ENCODE measurements at regions not wholly inside any gene's neighbourhood (a gene's known extent, or its start where the extent isn't known, plus 50 kb on each side); places are given as distances from the start of the nearest gene placed in this dataset.

DNA sequence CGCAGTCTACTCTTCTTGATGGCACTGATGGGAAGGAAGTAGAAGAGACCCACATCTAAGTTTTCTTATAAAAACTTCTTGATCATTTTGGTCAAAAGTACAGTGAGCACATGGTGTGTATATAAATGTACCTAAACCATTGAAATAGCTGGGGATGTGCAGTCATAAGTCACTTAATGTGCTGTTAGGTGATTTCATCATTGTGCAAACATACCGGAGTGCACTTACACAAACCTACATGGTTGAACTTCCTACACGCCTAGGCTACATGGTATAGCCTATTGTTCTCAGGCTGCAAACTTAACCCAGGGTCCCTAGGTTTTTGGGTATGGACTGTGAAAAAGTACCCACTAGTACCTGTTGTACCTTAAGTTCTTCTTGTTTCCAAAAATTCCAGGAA lies 123.3 kb upstream of the ZNF438 start:
- ChIA-PET POLR2A (interaction anchor here (0.9 kb wide), 1 partner anchor 10 kb away, joined by 3 read pairs; no protein-coding TSS in a partner anchor), CTCF (no interaction called here)
- Histone ChIP-seq H3K27me3 (ENCODE audit: control insufficient read depth in 1 of 2, insufficient read depth in 2 of 2, low read length in 2 of 2) (no peaks in the 10 kb centered on the region), H3K36me3 (ENCODE audit: insufficient read depth, low read length) (no peaks in the 10 kb centered on the region), H3K9me3 (ENCODE audit: control insufficient read depth in 1 of 2, insufficient read depth in 1 of 2, low read length in 2 of 2) (no peaks in the 10 kb centered on the region), H3K4me3 (ENCODE audit: low read length) (no peak overlapping the region), H3K27ac (ENCODE audit: low read depth in 1 of 2, low read length in 2 of 2) (no peak overlapping the region), H3K4me1 (ENCODE audit: insufficient read depth, low read length) (no peaks in the 10 kb centered on the region)
- intact Hi-C loops (cut with DNase I, micrococcal nuclease), result no loop called here
- DNase-seq (no peak), ATAC-seq (ENCODE audit: poor library complexity) (peak; percentile 48)
- Mint-ChIP-seq H3K27ac (no peak overlapping the region), H3K27me3 (no peaks in the 10 kb centered on the region), H3K4me3 (no peak overlapping the region), H3K36me3 (ENCODE audit: low read depth) (no peaks in the 10 kb centered on the region), H3K9me3 (peaks cover 2% of the 10 kb centered on the region), H3K4me1 (ENCODE audit: low read depth) (peaks cover 18% of the 10 kb centered on the region)
- no peak for TF ChIP-seq CTCF (IDR thresholded peaks at IDR 0.05)

DNA sequence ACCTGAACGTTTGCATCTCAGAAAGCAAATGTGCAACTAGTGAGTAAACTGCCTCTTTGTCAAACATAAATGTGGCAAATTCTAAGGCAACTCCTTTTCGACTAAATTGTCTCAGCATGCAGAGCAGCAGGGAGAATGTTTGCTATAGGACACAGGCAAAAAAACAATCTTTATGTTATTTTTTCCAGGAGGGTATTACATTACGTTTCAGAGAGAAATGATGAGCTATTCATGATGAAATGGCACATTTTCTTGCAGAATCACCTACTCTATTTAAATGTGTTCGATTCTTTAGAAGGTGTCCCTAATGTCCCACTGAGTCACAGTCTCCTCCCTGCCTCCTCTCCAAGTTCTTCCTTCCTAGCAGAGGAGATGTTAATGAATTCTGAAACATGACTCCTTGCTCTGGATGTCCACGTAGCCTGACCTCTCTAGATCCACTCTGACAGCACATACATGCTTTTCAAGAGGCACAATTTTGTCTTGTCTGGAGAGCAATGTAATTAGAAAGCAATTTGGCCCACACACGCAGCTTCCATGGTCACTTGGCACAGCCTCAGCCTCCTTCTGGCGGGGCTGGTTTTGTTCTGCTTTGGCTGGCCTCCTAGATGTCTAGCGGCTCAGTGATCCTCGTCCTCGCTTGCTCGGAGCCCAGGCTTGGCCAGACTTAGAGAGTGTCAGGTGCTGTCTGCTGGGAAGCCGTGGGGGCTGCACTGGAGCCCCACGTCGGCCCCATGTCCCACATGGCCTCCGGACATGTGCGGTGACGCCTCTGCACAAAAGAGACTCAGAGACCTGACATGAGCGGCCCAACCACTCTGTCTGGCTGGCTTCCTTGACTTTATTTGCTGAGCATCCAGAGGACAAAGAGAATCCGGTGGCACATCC lies 125.7 kb upstream of the ZNF438 start:
- H3K27me3 Mint-ChIP-seq, result no peaks in the 10 kb centered on the region
- H3K36me3 Mint-ChIP-seq (ENCODE audit: low read depth), result no peaks in the 10 kb centered on the region
- Histone ChIP-seq H3K9me3 (ENCODE audit: control insufficient read depth in 1 of 2, insufficient read depth in 1 of 2, low read length in 2 of 2) (no peaks in the 10 kb centered on the region), H3K4me1 (ENCODE audit: insufficient read depth, low read length) (no peaks in the 10 kb centered on the region), H3K27ac (ENCODE audit: low read depth in 1 of 2, low read length in 2 of 2) (no peak overlapping the region), H3K36me3 (ENCODE audit: insufficient read depth, low read length) (no peaks in the 10 kb centered on the region), H3K4me3 (ENCODE audit: low read length) (no peak overlapping the region), H3K27me3 (ENCODE audit: control insufficient read depth in 1 of 2, insufficient read depth in 2 of 2, low read length in 2 of 2) (no peaks in the 10 kb centered on the region)
- POLR2A ChIA-PET, result interaction anchor here (0.5 kb wide), 1 partner anchor 1580 kb away, joined by 3 read pairs; no protein-coding TSS in a partner anchor
- no peak overlapping the region for H3K27ac Mint-ChIP-seq
- intact Hi-C loops (cut with DNase I, micrococcal nuclease), result no loop called here
- no peak for DNase-seq
- no peak overlapping the region for H3K4me3 Mint-ChIP-seq
- H3K4me1 Mint-ChIP-seq (ENCODE audit: low read depth), result peaks cover 18% of the 10 kb centered on the region
- CTCF ChIA-PET, result interaction anchor here (0.7 kb wide), 1 partner anchor 236 kb away, joined by 6 read pairs; no protein-coding TSS in a partner anchor
- no peak for TF ChIP-seq CTCF (IDR thresholded peaks at IDR 0.05)
- peaks cover 2% of the 10 kb centered on the region for H3K9me3 Mint-ChIP-seq
- ATAC-seq (ENCODE audit: poor library complexity), result no peak

- H3K27me3 Mint-ChIP-seq, result no peaks in the 10 kb centered on the region
- no peak overlapping the region for H3K27ac Mint-ChIP-seq
- no peak for DNase-seq
- peaks cover 2% of the 10 kb centered on the region for H3K9me3 Mint-ChIP-seq
- intact Hi-C loops (cut with DNase I, micrococcal nuclease), result no loop called here
- Histone ChIP-seq H3K9me3 (ENCODE audit: control insufficient read depth in 1 of 2, insufficient read depth in 1 of 2, low read length in 2 of 2) (no peaks in the 10 kb centered on the region), H3K4me1 (ENCODE audit: insufficient read depth, low read length) (no peaks in the 10 kb centered on the region), H3K4me3 (ENCODE audit: low read length) (no peak overlapping the region), H3K27me3 (ENCODE audit: control insufficient read depth in 1 of 2, insufficient read depth in 2 of 2, low read length in 2 of 2) (no peaks in the 10 kb centered on the region), H3K27ac (ENCODE audit: low read depth in 1 of 2, low read length in 2 of 2) (no peak overlapping the region), H3K36me3 (ENCODE audit: insufficient read depth, low read length) (no peaks in the 10 kb centered on the region)
- ChIA-PET POLR2A (no interaction called here), CTCF (interaction anchor here (0.7 kb wide), 1 partner anchor 236 kb away, joined by 6 read pairs; no protein-coding TSS in a partner anchor)
- peaks cover 18% of the 10 kb centered on the region for H3K4me1 Mint-ChIP-seq (ENCODE audit: low read depth)
- H3K36me3 Mint-ChIP-seq (ENCODE audit: low read depth), result no peaks in the 10 kb centered on the region
- TF ChIP-seq CTCF (IDR thresholded peaks at IDR 0.05), result no peak
- H3K4me3 Mint-ChIP-seq, result no peak overlapping the region
- no peak for ATAC-seq (ENCODE audit: poor library complexity)
Measured at GRCh38 chr10:31158011-31158658, 126.5 kb upstream of the ZNF438 start.
